SH-SY5Y (cell line): ENCODE measurements at regions not wholly inside any gene's neighbourhood (a gene's known extent, or its start where the extent isn't known, plus 50 kb on each side); places are given as distances from the start of the nearest gene placed in this dataset.

ENCODE experiments used
- GATA2 ChIP-seq: IDR thresholded peaks from 2 replicates; pipeline ENCODE4 v1.6.1; 2011; ENCODE audit warnings: mild to moderate bottlenecking, low read depth, low read length
- GATA3 ChIP-seq: IDR thresholded peaks from 2 replicates; pipeline ENCODE4 v1.6.1; 2011; ENCODE audit warnings: low read depth, mild to moderate bottlenecking, low read length, moderate library complexity

DNA sequence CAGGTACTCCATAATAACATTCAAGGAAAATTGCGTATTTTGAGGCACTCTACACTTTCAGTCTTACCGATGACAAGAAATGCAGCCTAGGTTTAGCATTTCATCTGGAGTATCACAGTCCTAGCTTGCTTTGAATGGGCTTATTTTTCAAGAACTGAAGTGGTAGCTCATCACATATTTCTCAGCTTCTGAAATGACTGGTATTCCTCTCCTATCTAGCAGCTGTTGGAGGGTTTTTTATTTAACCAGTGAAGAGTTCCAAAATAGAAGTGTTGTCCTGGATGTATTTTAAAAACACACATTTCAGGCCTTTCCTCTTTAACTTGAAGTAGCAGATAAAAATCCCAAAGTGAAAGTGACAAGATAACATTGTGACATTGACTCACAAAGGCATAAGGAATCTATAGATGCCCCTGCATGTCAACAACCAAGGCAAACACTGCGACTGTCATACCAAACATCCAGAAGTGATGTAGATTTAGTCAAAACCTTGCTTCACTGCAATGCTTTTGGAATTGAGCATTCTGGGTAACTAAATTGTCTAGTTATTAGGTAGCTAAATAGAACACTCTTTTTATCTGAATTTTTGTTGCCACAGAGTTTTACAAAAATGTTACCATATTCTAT is 182.2 kb upstream of the FBXO33 start:
- TF ChIP-seq GATA2 (no peak), GATA3 (no peak)

DNA sequence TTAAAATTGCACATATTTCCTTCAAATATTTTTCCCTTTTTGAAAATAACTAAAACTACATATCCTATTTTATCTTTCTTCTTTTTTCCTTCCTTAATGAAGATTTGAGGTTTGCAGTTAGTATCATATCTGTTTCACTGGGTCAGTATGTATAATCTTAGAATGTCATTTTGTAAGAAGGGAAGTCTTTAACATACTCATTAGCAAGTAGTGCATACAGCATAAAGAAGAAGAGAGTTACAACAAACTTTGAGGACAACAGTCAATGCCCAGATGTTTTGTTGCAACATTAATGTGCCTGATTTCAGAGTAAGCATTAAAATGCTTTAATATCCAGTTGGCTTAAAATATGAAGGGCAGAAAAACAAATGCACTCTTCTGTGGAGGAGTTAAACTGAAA is 176.9 kb upstream of the FBXO33 start:
- TF ChIP-seq GATA2 (no peak), GATA3 (no peak)

DNA sequence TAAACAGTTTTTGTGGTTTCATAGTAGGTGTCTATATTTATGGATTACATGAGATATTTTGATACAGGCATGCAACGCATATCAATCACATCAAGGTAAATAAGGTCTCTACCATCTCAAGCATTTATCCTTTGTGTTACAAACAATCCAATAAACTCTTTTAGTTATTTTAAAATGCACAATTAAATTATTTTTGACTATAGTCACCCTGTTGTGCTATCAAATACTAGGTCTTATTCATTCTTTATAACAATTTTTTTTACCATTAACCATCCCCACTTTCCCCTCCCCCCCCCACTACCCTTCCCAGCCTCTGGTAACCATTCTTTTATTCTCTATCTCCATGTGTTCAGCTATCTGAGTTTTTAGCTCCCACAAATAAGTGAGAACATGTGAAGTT is 175.7 kb upstream of the FBXO33 start:
- TF ChIP-seq GATA3, result no peak
- TF ChIP-seq GATA2, result no peak

DNA sequence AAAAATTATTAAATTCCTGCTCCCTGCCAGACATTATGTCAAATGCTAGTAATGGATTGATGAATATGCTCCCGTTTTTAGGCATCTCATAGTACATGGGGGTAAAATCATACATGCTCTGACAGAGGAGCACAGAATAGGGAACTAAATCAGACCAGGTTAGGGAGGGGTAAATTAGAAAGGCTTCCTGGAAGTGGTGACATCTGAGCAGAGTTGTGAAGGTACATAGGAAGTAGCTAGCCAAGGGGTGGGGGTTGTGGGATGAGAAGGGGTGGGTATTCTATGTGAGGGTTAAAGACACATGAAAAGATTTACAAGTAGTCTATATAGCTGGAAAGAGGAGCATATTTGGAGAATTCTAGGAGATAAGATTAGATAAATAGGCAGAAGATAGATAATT is 171.7 kb upstream of the FBXO33 start:
- no peak for TF ChIP-seq GATA3
- TF ChIP-seq GATA2, result no peak

DNA sequence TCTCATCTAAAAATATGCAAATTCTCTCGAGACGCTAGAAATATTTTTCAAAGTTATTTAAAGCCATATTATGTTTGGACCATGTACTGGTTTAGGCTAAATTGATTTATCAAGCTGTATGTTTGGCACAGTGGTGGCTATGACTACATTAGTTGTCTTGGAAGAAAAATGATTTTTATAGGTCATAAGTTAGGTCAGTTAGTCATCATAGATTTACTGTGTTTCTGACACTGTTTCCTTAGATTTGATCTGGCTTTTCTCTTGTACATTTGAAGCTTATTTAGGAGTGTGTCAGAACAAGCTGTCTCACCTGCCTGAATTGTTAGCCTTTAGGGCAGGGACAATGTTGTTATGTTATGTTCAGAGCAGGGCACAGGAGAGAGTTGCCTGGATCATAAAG is 161.1 kb upstream of the FBXO33 start:
- TF ChIP-seq GATA2 (no peak), GATA3 (no peak)

DNA sequence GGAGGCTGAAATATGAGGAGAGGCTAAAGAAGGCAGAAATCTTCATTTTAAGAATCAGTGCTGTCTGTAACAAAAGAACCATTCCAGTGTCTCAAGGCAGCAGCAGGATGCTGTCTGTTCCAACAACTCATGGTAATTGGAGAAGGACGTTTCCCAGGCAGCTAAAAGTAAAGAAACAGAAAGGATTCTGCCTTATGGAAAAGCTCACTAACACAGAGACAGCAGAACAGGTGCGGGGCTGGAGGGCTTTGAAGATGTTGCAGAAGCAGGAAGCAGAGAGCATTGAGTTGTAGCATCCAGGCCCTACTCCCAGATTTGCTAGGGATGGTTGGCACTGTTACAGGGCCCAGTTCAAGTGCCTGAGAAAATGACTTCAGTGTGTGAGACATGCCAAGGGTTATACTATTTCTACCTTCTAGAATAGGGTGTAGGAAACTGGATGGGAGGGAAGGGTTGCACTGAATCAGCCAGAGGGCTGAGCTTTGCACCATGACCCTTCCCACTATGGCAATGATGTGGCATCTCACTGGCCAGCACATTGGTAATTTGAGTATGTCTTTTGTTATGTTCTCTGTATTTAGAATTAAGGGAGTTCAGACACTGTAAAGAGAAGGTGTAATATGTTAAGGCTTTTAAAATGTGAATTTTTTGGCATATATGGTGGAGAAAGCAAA is 160.0 kb upstream of the FBXO33 start:
- TF ChIP-seq GATA2 (no peak), GATA3 (no peak)

DNA sequence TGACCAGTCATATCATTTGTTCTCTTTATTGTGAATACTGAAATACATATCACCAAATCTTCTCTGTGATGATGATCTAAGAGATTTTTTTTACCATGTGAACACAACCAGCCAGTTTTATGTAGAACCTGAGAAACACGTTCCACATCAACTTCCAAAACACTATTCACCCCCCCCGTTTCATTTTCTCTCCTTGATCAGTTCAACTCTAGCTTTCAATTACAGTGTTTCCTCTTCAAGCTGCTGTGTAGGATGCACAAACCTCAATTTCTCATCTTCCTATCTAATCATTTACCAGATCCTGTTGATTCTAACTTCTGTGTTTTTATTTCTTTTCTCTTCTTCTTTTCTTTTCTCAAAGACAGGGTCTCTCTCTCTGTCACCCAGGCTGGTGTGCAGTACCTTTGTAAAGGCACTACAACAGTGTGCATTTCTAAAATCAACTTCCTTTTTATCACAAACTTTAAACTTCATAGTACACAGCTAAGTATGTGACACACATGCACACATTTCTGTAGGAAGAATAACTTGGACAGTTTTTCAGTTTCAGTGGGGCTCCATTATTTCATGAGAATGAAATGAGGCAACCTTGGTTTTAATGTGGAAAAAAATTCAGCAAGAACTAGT is 149.9 kb upstream of the FBXO33 start:
- TF ChIP-seq GATA3 (no peak), GATA2 (no peak)

DNA sequence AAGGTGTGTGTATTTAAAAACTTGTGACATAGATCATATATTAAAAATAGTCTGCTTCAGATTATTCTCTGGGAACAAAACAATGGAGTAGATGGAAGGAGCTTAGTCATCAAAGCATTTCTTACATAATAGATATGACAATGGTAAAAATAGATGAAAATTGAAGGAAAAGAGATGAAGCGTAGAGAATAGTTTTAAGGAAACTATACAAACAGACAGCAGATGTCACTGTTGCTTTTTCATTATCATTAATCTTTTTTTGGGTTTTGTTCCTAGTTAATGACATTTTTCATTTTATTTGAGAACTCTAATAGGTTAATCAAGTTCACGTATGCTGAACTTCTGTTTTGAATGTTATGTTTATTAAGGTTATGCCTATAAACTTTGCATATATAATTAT is 149.2 kb upstream of the FBXO33 start:
- no peak for TF ChIP-seq GATA2
- TF ChIP-seq GATA3, result no peak

DNA sequence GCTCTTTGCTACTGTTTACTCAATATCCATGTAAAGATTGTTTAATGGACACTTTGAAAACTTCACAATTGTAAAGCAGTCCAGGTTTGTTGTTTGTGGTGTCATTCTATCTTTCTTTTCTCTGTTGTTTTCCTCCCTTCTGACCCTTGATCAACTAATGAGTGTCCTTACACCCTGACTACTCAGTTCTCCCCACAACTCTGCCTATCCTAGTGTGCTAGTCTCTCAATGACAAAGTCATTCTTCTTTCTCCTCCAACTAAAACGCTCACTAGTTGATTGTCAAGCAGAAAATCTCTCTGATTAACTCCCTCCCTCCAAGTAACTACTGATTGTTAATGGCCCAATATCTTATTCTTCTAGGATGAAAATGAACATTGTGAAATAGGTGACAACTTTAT is 148.5 kb upstream of the FBXO33 start:
- TF ChIP-seq GATA3 (no peak), GATA2 (no peak)

DNA sequence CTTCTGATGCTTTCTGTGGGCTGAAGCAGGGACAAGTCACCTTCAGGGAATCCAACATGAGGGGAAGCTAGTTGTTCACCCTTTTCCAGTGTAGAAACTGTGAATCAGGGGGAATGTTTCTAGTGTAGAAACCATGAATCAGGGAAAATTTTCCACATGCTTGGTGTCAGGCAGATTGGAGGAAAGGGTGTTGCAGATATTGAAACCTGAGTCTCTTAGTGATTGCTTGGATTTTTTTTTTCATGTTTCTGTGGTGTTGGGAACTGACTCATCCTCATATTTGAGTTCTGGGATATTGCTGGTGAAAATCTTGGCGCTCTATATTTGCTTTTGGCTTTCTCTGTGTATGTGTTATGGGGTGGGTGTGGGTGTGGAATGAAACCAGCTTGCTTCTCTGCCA is 144.5 kb upstream of the FBXO33 start:
- TF ChIP-seq GATA2 (no peak), GATA3 (no peak)

DNA sequence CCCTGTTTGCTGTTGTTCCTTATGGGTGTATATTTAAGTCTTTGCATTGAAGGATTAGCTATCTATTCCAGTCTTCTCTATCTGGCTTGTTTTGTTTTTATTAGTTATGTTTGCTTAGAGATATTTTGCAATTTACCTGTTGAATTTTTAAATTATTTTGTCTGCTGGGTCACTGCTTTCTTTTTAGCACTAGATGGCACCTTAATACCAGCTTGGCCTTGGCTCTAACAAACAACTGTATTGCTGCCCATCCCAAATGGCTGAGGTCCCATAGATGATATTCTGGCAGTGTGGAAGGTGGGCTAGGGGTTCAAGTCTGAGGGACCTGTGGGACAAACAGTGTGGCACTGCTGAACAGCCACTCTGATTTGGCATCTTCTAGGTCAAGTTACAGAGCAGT is 144.0 kb upstream of the FBXO33 start:
- no peak for TF ChIP-seq GATA2
- no peak for TF ChIP-seq GATA3

DNA sequence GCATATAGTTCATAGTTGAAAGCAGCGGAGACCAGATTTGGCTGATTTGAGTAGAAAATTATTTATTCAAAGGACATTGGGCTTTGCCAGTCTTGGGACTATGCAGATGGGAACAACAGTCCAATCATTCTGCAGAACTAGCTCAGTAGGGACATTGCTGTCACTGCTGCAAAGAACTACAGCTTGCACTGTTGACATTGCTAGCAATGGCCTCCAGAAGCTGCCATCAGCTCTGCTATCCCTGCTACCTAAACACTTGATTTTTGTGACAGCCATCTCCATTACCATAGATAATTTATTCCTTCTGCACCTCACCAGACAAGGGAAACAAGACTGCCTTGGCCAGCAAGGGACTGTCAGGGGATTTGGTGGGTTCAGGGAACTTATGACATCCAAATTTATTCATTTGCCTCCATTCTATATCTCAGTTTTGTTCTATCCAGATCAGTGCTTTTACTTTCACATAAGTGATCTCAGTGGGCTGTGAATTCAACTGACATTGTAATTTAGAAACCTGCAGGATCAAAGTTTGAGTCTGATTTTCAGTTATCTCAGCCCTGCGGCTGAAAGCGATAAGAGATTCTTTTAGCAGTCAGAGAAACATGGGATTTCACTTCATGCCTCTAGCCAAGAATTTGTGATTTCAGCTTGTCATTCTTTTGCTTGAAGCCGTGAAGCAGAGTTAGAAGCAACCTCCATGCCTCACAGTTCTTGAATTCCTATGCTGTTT is 136.7 kb upstream of the FBXO33 start:
- no peak for TF ChIP-seq GATA2

DNA sequence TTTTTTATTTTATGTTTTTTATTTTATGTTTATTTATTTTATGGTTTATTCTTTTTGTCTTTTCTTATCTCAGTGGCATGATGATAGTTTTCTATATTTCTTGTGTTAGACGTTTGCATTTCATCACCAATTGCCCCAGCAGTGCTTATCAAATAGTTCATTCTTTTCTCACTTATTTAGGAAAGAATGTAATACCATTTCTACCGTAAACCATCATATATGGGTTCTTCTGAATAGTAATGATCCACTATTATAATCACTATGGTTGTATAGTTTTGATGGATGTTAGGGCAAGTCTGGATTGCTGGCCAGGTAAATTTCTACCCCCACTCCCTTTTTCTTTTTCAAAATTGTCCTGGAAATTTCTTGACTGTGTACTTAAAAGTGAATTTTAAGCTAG is 134.6 kb upstream of the FBXO33 start:
- TF ChIP-seq GATA2, result no peak
- TF ChIP-seq GATA3, result no peak

DNA sequence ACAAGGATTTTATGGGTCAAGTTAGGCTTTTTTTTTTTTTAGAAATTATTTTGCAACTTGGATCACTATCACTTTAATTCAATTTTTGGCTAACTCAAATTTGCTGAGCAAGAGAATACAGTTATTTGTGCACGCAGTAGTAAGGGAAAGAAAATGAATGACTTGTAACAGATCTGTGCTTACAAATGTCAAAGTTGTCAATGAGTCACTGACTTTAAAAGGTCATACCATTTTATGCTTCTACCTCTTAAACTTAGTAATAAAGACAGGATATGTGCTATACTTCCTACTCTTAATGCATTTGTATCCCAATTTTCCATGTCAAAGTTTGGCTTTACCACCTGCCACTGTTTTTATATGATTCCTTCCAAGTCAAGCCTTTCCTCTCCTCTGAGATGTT is 131.1 kb upstream of the FBXO33 start:
- no peak for TF ChIP-seq GATA2
- no peak for TF ChIP-seq GATA3

DNA sequence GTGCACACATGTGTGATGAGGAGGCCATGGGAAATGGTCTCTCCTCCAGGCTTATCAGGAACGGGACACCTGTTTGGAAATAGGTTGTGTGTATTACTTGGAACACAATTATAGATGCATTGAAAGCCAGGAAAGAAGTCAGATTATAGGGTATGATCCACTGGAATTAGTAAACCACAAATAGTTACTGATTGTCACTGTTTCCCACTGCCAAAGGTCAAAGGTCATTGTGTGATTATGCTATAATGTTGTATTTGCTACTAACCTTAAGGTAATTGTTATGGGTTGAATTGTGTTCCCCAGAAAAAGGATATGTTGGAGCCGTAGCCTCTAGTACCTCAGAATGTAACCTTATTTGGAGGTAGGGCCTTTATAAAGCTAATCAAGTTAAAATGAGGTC is 129.9 kb upstream of the FBXO33 start:
- TF ChIP-seq GATA2, result no peak
- TF ChIP-seq GATA3, result no peak

DNA sequence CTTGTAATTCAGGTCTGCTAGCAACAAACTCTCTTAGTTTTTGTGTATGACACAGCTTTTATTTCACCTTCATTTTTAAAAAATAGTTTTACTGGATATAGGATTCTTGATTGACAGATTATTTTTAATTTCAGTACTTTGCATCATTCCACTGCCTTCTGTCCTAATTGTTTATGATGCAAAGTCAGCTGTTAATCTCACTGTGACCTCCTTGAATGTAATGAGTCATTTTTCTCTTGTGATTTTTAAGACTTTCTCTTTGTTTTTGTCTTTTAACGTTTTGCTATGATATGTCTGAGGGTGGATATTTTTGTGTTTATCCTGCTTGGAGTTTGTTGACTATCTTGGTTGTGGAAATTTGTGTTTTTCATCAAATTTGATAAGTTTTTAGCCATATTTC is 126.3 kb upstream of the FBXO33 start:
- TF ChIP-seq GATA2 (no peak), GATA3 (no peak)
